HG03025 (cell line): ENCODE measurements at regions not wholly inside any gene's neighbourhood (a gene's known extent, or its start where the extent isn't known, plus 50 kb on each side); places are given as distances from the start of the nearest gene placed in this dataset.

Experiments
- ATAC-seq: cut with Tn5 transposase; IDR thresholded peaks from one replicate; pipeline ENCODE4 v1.9.1; 2021; ENCODE audit warnings: mild to moderate bottlenecking, moderate library complexity; ENCODE audit not compliant: unreplicated experiment, low FRiP score

DNA sequence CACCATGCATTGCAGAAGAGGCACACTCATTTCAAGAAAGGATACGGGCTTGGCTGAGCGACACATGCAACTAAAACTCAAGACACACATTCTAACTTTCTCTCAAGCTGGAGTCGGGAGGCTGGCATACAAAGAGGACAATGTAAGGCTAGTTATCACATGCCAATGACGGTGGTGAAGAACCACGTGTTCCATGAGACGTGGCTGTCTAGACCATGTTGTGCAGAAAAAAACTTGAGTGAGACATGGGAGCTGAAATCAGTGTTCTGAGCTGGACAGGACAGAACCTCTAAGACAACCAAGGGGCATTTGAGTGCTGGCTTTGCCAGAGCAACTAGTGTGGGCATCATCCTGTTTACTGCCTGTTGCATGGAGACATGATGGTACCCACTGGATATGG lies 193.0 kb upstream of the DPP6 start:
- no peak for ATAC-seq

DNA sequence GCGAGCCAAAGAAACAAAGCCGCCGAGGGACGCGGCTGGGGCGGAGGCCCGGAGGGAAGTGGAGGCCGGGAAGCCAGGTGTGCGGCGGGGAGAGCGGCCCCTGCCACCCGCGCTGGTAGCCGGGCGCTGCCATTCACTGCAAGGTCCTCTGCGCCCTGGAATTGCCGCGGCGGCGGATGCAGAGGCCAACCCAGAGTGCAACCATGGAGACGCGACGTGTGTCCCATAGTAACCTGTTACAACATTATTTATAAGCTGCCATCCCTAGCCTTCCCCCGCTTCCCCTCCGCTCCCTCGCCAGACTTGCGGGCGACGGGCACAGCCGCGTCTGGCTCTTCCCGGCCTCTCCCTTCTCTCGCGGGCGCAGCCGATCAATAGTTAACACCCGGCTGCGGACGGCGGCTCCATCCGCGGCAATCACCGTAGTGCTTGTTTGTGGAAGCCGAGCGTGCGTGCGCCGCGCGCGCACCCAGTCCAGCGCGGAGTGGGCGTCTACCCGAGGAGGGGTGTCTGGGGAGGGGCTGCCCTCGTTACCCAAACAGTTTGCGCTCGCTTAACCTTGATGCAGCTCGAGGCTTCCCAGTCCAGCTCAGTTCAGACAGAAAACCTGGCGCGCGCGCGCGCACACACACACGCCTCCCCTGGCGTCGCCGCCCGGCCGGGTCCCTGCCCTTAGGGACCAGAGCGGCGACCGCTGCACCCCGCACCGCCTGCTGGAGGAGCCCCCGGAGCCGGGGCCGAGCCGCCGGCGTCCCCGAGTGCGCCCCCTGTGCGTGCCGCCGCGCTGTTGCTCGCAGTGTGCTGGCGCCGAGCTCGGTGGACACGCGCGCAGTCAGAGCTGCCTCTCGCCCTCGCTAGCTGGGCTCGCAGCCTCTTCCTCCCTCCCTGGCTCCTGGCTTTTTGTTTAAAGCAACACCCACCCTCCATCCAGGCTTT lies 165.4 kb upstream of the DPP6 start:
- ATAC-seq, result no peak

GRCh38 chr7:153887749-153888569 lies 164.2 kb upstream of the DPP6 start:
- ATAC-seq, result no peak

GRCh38 chr7:153891990-153892389 lies 160.2 kb upstream of the DPP6 start:
- ATAC-seq, result no peak

DNA sequence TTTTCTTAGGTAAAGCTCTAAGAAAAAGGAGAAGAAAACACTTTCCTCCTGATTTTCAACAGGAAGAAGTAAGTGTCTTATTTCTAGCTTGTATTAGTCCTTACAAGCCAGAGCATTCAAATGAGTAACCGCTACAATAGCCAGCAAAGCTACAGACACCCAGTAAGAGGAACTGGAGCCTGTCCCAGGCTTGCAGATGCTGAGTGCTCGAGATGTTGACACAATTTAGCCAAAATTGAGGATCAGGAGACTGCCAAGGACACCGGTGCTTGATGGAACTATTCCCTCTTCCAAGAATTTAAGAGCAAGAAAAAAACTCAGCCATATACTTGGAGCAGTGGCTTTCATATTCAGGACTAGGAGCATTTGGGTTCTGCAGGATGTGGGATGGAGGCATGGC lies 149.3 kb upstream of the DPP6 start:
- ATAC-seq, result no peak

DNA sequence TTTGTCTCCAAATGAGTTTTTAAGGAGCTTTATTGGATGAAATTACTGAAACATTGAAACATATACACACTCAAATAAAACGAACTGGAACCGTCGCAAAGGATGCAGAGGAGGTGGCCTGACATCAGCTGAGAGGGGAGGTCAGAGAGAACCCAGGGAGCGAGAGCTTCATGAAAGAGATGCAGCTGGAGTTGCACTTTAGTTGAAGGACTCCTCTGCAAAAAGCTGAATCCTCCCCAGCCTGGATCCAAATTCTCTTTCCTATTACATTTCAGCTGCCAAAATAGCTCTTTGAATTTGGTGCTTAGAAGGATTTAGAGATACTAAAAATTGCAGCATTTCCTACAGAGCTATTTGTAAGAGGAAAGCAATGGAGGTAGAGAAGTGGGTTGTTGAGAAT lies 140.0 kb upstream of the DPP6 start:
- no peak for ATAC-seq

DNA sequence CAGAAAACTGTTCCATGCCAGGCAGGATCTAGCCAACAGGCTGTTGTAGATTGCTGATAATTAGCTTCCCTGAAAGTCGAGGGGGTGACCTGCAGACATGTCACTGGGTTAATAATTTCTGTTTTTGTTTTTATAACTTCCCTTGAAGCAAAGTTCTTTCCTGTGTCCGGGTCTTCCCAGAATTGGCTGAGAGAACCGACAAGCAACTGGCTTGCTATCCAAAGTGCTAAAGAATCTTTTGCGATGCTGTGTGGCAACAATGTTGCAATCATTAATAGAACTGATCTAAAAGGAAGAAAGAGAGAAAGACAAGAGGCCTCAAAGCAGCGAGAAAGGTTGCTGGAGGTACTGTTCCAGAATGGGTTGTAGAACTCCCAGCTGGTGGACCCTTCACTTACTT lies 132.1 kb upstream of the DPP6 start:
- no peak for ATAC-seq

DNA sequence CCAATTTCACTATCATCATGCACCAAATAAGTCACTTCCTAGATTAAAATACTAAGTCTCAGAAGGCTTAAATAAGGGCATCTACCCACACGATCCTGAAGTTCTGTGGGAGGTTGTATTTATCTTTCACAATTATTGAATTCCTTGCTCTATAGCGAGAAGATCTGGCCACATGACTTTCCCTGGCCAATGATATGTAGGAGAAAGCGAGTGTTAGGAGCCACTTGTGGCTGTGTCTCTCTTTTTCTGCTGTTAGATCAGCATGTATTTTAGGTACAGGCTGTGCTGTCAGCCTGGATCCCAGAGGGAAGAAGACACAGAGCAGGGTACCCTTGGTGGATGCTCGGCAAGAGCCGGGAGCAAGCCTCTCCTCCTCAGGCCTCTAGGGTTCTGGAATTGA lies 131.3 kb upstream of the DPP6 start:
- ATAC-seq, result no peak

DNA sequence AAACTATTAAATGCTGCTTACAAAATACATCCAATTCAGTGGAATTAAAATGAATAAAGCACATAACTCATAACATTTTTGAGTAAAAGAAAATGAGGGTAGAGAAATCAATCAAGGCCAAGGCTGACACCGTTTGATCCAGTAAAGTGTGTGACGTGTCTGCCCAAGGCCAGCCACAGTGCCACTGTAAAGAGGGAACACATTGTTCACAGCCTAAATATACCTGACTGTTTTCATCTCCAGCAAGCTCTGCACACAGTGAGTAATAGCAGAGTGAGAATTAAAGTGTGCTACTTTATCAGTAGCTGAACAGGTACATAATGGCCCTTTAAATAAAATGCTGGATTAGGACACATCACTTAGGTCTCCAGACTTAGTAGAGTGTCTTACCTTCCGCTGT lies 130.8 kb upstream of the DPP6 start:
- ATAC-seq, result no peak

DNA sequence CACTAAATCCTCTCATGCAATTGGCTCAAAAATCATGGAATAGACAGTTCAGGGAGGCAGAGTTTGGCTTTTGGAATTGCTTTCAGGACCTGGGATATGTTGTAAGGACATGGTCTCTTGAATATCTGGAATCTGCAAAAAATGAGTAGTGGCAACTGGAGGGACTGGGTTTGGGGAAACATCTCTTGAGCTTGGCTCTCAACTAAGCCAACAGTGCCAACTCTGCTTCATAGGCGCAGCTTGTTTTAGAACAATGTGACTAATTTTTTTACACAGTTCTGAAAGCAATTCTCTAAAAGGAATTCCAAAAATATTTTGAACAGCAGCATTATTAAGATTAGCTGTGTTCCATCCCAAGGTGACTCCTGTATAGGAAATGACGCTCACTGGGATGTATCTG lies 121.5 kb upstream of the DPP6 start:
- ATAC-seq, result no peak

GRCh38 chr7:153934048-153934447 lies 118.2 kb upstream of the DPP6 start:
- ATAC-seq, result no peak

DNA sequence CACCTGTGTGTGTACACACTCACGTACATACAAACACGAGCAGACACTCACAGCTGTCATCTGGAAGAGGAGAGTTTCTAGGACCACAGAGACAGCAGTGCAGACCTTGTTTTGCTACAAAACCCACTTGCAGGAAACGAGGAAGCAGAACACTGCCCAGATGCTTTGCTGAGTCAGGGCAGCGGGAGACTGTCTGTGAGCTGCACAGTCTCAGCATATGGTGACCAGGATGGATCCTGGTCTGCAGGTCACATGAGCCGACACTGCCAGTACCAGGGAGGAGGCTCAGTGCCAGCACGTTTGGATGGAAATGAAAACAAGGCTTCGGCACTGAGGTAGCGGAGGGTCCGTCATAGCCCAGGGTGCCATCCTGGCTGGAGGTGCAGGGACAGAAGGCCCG lies 117.6 kb upstream of the DPP6 start:
- ATAC-seq, result no peak

DNA sequence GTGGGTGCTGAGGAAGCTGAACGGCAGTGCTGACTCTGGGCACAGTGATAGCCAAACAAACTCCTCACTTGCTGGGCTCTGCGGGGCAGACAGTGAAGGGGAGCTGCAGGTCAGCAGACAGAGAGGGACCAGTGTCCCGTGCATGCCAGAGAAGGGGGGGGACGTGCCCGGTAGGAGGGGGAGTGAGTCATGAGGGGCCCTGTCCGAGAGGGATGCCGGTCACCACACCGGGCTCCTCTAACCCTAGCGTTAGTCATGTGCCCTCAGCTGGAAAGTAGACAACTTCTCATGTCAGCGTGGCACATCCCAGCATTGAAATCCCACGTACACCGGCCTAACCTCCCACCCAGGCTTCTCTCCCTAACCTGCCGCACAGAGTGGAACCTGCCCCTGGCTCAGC lies 117.1 kb upstream of the DPP6 start:
- ATAC-seq, result no peak

GRCh38 chr7:153938451-153938850 lies 113.7 kb upstream of the DPP6 start:
- ATAC-seq, result no peak

DNA sequence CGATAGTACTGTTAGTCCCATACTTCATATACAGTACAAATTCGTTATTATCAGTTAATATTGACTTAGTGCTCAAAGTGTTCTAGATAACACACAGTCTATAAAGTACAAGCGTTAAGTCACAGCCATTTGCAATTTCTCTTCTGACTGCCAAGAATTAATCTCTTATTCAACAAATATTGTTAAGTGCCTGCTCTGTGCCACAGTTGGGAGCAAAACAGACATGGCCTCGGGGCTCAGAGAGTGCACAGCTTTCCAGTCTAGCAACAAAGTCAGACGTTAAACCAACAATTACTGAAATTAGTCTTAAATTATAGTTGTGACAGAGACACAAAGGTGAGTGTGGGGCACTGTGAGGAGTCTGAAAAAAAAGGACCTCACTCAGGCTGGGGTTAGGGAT lies 113.0 kb upstream of the DPP6 start:
- ATAC-seq, result no peak

DNA sequence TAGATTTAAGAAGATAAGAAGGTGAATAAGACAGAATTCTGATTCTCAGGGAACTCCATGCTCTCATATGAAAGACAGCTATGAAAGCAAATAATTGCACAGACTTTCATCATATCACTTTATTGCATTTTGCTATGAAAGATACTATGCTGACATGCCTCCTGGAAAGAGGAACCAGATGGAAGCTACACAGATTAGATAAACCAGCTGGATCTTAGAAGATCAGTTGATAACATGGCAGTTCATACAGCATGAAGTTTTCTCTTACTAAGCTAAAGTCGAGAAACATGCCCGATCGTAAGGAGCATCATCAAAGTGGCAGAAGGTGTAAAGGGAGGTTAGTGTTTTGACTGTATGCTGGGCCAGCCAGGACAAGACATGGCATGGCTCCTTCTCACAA lies 112.5 kb upstream of the DPP6 start:
- ATAC-seq, result no peak

DNA sequence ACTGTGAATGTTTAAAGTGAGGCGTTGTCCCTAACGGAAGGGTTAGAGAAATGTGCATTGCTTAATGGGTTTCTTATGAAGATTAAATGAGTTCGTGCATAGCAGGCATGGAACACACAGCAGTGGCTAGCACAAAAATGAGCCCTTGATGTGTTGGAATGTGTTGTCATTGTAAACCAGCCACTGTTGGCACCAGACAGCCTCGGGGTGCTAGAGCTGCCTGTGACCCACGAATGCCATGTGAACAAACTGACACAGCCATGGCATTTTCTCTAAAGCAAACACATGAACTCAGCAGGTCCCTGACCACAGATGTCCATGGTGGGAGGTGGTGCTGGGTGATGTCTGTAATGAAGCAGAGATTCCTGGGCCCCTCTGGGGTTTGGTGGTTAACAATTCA lies 111.1 kb upstream of the DPP6 start:
- ATAC-seq, result no peak

GRCh38 chr7:153942036-153942435 lies 110.2 kb upstream of the DPP6 start:
- ATAC-seq, result no peak

- no peak for ATAC-seq
Observed at GRCh38 chr7:153943457-153943856, 108.7 kb upstream of the DPP6 start.

DNA sequence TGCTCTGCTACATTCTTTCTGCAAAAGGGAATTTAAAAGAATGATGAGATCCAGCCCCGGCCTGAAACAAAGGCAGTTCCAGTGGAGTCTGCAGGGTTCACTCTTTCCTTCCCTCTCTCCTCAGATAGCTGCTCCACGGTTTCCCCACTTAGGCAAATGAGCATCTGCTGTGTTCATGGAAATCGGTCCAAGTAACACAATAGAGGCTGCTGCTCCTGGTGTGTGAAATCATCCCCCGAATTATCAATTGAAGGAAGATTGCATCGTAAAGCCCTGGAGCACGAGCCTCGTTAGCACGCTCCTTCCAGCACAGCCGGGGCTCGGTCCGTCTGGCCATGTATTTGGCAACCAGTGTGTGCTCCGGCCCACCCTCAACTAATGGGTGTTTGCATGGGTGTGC lies 108.3 kb upstream of the DPP6 start:
- no peak for ATAC-seq

DNA sequence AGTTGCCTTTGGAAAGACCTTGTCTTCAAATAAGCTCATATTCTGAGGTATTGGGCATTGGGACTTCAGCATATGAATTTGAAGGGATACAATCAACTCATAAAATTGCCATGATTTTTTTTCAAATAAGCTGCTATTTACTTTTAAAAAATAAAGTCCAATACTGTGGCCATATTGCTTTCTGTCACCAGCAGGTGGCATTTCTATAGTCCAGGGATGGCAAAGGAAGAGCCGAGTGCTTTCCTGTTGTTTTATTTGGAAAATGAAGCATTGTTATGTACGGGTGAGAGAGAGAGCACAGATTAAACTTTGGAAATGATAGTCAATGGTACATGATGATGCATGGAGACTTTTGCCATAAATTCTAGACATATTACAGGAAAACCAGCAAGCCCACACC lies 104.1 kb upstream of the DPP6 start:
- ATAC-seq, result no peak

GRCh38 chr7:153951316-153951715 lies 100.9 kb upstream of the DPP6 start:
- no peak for ATAC-seq
